SIG-M5 (cell line): ENCODE measurements at regions not wholly inside any gene's neighbourhood (a gene's known extent, or its start where the extent isn't known, plus 50 kb on each side); places are given as distances from the start of the nearest gene placed in this dataset.

ENCODE experiments used
- DNase-seq: peaks from one replicate; lab custom pipeline; 2025; lab: John Stamatoyannopoulos, UW

DNA sequence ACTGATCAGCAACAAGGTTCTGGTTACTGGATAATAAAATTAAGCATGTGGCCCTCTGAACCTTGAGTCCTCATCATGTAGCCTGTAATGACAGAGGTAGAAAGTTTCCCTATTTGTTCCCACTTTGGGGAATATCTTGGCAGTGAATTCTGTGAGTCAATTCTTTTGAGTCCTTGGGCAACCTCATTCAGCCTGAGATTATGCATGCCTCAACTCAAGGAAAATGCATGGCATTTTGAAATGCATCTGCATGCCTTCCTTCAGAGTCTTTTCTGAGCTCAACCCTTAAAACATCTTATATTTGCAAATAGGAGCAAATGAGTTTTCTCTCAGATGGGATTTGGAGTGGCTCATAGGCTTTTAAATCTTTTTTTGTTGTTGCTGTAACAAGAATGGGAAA is 218.1 kb upstream of the CD180 start:
- no peak for DNase-seq

DNA sequence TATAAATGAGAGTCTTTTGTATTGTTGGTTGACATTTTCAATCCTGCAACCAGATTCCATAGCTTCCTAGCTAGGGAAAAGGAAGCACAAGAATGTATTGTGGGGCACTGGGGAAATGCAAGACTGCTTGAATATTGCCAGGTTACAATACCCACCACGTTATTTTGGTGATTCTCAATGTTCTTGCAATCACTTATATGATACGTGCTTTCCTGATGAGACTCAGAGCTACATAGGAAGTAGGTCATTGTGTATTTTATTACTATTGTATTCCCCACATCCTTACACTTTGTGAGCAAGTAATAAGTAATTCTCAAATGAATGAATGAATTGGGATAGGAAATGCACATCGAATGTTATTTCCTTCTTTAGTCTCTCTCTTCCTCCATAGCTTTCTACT is 217.1 kb upstream of the CD180 start:
- DNase-seq: no peak

DNA sequence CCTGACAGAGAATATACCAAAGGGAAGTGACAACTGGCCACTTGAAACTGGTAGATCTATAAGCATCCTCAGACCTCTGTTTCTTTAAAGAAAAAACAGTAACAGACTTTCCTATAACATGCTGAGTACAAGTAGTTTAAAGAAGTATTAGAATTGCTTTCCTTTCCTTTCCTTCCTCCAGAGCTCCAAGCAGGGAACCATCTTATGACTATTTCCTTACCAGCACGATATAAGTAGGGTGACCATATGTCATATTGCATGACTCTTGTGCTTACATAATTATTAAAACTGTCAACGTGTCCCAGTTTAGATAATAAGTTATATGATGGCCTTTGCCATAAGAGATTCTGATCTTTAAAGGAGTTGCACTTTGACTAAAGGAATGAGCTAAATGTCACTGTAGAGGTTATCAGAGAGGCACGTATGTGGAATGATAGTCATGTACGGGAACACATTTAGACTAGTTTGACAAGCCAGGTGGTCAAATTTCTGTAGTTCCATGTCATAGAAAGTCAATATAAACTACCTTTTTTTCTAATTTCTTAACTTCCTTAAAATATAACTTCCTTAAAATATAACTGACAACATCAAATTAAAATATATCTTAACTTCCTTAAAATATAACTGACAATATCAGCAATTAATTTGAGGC is 212.7 kb upstream of the CD180 start:
- no peak for DNase-seq

DNA sequence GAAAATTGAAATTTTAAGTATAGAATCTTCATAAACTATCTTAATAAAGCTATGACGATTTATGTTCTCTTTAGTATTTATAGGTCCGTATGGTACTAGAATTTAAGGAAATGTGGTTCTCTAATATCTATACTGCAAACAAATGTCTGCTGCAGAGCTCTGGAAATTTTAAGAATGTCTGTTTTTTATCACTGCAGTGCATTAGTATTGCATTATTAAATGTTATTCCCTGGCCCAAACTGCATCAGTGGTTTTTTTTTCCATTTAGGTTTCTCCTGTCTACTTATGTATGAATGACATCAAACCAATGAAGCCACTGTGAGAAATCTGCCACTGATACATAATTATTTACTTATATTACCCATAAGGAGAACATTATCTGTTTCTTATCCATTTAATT is 211.4 kb upstream of the CD180 start:
- no peak for DNase-seq

DNA sequence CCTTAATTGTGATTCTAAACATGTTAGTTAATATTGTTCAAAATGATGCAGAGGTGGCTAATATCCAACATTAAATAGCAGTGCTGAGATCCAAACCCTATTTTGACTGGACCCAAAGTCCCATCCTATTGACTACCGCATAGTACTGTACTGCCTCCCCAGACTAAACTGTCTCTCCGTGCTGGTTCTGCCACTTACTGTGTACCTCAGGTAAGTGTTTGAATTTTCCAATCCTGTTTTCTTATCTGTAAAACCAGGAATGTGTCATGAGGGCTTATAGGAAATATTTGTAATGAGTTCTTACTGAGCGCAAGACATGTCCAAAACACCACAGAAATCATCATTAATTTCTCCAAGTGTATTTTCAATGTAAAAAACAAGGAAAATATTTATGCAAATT is 209.2 kb upstream of the CD180 start:
- no peak for DNase-seq

DNA sequence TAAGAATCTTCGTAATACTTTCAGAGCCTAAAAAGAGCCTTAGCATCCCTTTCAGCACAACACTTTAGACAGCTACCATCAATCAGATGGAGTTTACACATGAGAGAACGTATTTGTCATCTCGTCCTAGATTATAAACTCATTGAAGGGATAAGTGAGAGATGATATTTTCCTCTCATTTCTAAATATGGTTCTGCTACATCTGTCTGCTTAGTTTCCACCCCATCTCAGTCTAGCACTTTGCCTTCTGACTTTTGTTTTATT is 208.4 kb upstream of the CD180 start:
- DNase-seq: no peak

DNA sequence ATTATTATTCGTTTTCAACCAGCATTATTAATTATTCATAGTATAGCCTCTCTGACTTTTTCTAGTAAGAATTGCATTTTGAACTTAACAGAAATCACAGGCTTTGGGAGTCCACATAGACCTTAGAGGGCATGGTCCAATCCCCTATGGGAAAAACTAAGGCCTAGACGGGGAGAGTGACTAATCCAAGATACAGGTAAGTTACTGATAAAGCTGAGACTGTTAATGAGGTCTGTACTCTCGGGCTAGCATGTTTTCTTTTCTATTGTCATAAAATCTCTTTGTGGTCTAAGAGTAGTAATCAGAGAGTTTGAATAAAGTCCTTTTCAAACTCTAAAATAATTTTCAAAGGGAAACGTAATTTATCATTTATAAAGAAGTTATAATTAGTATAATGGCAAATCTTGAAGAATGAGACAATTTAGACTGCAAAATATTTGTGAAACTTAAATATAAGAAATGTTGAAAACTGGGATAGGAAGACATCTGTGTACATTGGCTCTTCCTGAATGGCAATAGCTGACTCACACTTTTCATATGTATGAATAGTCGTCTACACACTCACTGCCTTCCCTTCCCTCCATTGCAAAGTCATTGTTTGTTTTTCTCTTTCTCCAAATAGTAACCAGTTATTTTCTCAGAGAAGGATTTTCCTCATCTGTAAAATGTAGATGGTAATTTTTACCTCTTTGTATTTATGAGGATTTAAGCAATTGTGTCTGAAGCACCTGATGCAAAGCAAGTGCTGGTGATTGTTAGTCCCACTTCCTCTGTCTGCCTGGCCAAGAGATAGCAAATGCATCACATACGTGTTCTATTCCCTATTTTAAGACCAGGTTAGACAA is 207.9 kb upstream of the CD180 start:
- DNase-seq: no peak

DNA sequence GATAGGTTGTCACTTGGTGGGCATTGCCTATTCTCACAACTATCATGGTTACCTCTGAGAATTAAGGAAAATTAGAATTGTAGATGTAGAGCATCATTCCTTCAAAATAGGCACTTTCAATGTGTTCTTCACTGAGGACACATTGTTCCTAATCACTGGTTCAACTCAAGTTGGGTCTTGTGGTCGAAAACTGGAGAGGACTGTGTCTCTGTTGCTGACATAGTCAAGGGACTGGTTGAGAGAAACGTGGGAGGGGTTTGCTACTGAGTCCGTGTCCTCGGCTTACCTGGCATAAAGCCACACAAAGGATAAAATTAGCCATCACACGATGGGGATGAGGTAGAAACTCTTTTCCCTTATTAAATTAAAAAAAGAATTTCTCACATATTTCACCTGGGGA is 205.9 kb upstream of the CD180 start:
- DNase-seq: no peak

DNA sequence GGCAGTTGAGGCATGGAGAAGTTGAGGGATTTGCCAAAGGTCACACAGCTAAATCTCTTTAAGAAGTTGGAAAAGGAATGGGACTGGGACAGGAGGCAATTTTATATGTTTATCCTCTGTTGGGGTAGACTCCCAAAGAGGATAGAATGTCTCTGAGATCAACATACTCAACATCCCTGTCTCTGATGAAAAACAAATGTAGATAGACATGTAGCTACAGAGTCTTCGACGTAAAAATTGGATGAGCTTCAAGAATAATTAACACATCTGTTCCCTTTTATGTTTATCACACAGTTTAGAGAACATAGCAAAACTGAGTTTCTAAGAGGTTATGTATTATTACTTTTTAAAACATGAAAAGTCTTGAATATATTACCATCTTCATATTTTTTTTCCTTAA is 204.6 kb upstream of the CD180 start:
- no peak for DNase-seq

DNA sequence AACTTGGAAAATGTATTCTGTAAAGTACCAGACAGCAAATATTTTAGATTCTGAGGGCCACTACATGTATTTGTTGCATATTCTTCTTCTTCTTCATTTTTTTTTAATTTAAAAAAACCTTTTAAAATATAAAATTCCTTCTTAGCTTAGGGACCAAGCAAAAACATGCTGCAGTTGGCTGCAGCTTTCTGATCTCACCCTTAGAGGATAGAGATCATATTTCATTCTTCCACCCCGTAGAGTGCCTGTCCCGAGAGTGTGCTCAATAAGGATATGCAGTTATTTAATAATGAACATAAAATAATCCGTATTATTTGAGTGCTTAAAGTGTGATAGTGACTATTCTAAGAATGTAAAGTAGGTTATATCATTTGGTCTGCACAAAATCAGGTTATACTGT is 204.2 kb upstream of the CD180 start:
- DNase-seq: no peak

DNA sequence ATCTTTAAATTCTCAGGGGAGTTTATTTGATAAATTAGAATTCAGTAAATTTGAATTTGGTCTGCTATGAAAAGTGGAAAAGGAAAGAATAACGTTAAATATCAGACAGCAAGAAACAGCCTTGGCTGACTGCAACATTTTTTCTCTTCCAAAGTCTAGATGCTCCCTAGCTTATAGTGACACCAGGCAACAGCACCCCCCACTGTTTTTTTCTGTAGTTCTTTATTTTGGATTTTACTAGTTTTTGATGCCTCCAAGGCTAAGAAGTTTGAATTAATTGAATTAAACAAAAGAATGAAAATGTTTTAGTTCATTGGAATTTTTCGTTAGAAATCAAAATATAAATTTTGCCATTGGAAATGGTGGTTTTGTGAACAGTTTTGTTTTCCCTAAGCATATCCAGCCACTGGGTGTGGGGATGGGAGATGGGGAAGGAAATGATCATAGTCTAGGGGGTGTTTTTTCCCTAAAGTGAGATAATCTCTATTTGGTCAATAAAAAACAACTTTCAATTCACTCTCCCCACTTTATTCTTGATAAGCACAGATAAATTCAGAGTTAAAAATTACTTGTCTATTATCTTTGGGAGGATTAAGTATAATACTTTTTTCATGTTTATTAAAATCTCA is 199.3 kb upstream of the CD180 start:
- no peak for DNase-seq

DNA sequence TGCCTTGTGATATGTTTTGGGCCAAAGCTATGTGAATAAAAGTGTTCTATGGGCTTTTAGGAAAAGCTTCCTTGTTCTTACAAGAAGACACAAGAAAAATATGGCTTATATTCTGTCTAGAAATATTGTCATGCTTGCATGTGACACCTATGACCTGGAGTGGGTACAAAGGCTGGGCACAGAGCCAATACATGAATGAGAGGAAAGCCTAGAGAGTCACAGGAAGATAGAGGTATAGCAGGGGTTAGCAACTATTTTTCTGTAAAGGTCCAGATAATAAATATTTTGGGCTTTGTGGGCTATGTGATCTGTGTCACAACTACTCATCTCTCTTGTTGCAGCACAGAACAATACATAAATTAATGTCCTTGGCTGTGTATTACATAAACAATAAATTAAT is 196.6 kb upstream of the CD180 start:
- no peak for DNase-seq

DNA sequence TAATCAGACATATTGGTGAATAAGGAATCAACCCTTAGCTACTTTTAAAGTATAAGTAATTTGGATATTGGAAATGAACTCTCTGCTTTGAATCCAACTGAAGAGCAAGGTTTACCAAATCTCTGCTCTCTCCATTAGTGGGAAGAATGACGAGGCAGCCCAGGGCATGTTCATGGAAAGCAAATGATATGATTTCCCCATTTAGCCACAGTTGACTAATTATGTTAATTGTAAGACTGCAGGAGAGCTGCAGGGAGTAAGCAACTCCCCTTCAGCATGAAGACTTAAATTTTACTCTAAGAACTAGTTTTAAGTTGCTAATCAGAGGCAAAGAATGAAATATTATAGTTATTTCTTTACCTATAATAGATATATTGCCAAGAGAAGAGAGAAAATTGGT is 194.3 kb upstream of the CD180 start:
- DNase-seq: no peak

DNA sequence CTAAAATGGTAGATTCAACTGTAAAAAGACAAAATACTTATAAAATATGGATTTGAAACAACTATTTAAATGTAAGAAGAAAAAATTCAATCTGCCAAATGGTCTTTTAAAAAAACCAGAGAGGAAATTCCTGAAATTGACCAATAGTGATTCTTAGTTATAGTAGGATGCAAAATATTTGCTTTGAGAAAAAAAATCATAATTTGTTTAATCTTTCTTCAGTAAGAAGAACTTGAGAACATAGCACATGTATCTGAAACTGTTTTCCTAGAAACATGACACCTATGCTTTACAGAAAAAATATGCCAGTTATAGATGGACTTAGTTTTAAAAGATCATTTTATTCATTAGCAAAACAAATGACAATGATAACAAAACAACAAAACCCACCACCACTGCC is 186.9 kb upstream of the CD180 start:
- DNase-seq: no peak

DNA sequence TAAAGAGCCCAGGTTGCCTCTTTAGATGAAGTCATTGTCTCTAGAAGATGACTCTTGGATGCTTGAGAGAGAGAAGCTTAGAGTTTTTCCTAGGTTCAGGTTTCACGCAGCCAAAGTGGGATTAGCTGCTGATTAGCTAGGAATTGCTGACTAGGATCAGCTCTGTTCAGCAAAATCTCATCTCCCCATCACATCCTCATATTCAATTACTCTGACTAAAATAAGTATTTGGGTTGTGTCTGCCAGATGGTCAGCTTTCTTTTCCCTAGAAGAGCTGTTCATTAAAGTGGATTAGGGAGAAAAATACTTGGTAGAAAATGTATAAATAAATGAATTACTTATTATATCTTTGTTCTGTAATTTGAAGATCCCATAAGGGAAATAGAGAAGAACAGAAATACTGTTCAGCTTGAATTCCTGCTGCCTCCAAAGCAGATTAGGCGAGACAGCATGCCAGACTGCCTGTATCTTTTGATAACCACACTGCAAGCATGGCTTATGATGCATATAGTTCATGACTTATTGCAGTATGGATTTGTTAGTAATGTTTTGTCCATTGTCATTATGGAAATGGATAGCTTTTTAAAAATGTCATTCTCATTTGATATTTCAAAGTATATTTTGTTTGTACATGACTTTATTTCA is 184.8 kb upstream of the CD180 start:
- DNase-seq: no peak

DNA sequence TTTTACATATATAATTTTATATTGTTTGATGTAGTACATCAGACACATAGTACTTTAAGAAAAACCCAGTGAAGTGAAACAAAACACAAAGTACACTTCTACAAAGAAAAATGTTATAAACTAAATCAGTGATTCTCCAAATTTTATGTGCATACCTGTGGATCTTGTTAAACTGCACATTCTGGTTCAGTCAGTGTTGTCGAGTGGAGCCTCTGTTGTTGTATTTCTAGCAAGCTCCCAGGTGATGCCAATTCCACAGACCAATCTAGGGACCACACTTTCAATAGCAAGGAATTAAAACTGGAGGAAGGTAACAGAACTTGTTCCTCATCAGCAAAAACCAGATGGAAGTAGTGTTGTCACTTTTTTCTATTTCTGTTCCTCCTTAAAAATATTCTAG is 183.8 kb upstream of the CD180 start:
- no peak for DNase-seq

DNA sequence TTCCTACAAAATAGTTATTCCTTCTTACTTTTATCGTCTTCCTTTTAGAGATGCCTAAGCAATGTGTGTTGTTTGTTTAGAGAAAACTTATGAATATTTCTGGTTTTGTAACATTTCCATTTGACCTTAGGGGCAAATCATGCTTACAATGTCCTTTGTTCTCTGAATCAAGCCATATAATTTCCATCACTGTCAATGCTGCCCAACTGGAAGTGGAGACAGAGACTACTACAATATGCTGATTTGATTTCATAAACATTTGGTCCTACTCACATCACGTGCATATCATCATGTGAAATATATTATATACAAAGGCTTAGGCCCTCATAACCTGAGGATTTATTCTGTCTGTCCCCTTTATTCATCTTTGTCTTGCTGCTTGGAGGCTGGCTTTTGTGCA is 183.2 kb upstream of the CD180 start:
- DNase-seq: no peak

DNA sequence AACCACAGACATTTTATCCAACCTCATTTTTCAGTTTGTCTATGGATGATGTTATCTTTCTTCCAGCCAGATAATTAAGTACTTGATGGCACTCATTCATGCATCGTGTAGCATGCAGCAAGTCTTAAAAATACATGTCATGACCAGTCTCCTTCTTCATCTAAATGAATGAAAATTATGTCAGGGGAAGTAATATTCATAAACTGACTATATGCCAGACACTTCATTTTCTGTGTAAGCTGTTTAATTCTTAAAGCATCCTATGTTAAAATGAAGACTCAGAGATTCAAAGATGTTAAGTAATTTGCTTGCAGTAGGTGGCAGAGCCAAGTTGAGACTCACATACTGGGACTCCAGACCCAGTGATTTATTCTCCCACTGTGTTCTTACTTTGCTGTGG is 181.7 kb upstream of the CD180 start:
- no peak for DNase-seq

DNA sequence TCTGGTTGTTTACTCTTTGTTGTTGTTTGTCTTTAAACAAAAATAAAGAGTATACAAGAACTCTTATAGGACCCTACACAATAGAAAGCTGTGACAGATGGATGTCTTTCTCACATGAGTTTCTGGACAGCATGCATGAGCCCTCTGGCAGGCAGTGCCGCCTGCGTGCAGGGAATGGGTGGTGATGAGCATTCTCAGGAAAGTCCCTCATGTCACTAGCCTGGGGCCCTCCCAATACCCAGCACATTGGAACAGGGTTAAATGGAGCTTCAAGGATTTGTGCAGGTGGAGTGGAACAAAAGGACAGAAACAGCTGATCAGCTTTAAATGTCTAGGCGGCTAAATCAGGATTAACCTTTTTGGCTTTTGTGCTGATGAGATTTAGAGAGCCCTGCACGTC is 181.0 kb upstream of the CD180 start:
- DNase-seq: no peak

DNA sequence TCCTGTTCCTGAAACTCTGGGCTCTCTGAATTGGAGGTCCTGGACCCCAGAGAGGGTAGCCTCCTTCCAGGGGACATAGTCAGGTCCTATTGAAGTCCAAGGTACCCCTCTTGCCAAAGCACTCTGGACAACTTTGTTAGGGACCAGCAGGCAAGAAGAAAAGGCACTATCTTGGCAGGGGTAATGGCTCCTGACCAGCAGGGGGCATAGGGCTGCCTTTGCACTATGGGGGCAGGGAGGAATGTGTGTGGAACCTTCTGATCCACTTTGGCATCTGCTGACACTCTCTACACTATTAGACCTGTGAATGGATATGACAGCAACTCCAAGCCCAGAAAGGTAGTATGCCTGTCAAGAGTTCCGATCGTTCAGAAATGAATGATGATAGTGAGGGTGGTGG is 179.0 kb upstream of the CD180 start:
- no peak for DNase-seq

DNA sequence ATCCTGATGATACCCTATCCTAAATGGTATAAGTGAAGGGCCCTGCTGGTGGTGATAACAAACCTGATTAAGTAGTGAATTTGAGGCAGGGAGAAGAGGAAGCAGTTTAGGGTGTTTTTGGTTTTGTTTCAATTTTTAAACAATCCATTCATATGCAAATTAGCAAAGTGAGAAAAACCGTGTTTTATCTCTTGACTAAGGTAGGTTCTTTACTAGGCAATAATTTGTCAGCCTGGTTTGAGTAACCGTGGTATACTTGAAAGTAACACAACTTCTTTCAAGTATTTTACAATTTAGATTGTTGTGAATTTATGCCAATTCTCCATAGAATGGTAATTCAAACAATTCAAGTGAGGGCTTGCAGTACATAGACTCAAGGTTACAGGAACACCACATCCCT is 177.8 kb upstream of the CD180 start:
- no peak for DNase-seq

DNA sequence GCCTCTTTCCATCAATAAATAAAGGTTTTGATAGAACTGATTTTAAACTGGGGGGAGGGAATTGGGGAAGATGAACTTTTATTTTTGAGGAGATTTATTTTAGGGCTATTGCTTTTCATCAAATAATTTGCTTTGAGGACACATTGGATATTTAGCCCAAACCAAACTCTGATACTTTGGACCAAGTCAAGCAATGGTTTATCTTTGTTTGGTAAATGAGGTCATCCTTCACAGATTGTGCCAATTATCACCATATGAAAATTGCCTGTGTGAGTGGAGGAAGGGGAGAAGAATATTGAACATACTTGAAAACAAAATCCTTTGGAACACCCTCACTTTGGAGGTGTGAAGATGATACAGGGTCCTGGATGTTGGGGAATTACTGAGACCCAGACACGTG is 176.9 kb upstream of the CD180 start:
- no peak for DNase-seq

DNA sequence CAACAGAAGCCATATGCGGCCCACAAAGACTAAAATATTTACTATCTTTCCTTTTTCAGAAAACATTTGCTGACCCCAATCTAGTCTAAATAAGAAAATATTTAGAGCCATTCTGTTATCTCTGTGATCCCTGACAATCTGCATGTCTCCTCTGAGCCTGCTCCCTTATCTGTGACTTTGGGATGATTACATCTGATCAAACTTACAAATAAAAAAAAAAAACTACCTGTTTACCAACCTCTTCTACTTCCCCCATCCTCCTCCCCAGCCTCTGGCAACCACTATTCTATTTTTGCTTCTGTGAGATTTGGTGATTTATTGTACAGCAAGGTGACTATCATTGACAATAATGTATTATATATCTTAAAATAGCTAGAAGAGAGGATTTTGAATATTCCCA is 176.3 kb upstream of the CD180 start:
- DNase-seq: no peak
